Fibroblast of skin of right biceps (primary cell): ENCODE measurements at regions not wholly inside any gene's neighbourhood (a gene's known extent, or its start where the extent isn't known, plus 50 kb on each side); places are given as distances from the start of the nearest gene placed in this dataset.

Experiments
- DNase-seq: peaks from one replicate; pipeline ENCODE4 v3.0.0-alpha.2; 2013

DNA sequence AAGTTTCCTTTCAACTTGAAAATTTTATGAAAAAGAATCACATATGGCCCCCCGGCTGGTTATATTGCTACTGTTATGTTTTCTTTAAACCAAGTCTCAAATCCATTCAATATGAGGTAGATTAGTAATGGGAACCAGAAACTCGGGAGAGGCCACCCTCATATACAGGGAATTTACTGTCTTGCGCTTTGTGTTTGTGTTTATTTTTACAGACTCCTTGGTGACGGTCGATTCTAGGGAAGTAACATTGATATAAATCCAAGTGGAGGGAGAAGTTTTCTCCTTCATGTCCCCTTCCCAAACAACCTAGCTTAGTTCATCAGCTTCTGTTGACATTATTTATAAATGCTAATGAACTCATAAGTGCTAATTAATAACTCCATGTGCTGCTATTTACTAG, 163.5 kb upstream of the LMO4 start:
- no peak for DNase-seq

DNA sequence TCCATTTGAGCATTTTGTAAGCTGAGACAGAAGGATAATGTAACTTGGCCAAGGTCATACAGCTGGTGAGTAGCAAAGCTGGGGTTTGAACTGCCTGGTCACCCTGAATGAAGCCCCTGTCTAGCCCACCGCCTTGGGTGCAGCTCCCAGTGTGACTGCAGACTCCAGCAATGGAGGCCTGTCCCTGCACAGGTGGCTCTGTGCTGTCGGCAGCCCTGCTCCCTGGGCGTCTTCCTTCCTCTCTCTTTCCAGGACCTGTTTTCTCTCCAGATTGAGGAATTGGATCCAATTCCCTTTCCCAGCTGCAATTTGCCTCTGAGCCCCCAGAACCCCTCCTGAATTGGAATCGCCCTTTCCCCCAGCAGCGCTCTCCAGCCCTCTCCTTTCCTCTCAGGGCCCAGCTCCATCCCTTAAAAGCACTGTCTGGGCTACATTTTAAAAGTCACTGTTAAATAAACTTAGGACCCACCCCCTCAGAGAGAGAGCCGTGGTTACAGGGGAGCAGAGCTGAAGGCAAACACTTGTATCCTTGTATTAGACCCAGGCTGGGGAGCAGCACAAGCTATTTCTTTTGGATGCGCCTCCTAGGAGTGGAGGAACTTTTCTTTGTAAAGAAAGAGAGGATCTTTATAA, 161.4 kb upstream of the LMO4 start:
- DNase-seq = no peak

DNA sequence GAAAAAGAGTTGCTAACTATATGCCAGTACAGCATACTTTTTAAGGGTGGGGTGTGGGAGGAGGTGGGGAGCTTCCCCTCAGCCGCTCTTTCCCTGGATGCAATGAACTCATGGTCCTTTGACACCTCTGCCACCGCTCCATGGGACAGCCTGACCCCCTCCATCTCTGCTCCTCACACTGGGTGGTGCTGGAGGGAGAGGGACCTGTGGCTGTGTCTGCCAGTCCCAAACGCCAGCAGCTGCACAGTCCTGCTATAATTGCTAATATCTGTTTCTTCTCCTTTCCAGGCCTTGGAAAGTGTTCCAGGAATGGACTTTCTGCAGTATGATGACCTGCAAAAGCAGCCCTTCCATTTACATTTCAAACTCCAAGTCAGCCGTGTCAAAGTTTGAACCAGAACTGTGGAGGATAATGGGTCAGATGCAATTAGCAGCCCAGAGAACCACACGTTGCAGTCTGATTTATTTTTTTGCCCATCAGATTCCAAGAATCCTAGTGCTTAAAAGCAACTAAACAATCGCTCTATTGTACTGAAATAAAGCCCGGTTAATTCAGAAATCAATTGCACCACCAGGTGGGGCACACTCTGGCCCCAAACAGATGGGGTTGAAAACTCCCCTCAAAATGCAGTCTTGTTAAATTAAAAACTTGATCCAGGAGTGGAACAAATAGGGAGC, 160.7 kb upstream of the LMO4 start:
- DNase-seq = no peak

DNA sequence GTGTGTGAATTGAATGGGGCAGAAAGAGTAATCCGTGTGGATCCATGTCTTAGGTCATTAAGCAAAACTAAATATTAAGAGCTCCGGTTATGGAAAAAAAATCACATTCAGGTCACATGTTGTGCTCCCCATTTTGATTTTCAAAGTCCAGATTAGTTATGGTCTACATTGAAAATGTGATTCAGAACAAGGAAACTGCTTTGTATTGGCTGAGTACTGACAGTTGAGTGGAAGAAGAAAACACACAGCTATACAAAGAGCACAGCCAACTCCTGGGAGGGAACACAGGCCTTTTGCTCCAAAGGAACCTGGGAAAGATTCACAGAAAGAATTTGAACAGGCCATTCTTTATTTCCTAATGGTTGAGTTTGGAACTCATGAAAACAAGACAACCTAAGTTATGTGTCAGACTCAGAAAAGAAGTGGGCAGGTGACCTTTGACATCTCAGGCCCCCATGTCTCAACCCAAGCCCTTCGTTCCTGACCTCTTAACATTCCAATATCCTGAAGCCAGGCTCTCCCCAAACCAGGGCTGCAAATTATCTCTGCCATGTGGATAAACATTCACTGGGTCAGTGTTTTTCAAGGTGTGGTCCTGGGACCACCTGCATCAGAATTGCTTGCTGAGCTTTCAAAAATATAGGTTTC, 159.3 kb upstream of the LMO4 start:
- no peak for DNase-seq

DNA sequence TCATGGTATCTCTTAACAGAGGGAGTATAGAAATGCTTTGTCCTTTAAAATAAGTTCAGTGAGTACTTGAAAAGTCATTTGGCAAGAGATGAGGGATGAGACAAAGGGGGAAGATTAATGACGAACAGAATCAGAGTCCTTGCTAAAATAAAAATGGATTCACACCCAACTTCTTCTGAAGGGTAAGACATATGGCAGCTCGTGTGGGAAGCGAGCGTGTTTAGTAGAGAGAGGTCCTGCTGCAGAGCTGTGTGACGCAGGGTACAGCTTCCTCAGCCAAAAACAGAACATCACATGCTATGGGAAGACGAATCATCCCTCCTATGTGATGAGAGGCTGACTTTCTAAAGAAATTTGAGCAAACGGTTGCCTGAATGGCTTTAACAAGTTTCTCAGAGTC, 158.5 kb upstream of the LMO4 start:
- peak; percentile 62 for DNase-seq

DNA sequence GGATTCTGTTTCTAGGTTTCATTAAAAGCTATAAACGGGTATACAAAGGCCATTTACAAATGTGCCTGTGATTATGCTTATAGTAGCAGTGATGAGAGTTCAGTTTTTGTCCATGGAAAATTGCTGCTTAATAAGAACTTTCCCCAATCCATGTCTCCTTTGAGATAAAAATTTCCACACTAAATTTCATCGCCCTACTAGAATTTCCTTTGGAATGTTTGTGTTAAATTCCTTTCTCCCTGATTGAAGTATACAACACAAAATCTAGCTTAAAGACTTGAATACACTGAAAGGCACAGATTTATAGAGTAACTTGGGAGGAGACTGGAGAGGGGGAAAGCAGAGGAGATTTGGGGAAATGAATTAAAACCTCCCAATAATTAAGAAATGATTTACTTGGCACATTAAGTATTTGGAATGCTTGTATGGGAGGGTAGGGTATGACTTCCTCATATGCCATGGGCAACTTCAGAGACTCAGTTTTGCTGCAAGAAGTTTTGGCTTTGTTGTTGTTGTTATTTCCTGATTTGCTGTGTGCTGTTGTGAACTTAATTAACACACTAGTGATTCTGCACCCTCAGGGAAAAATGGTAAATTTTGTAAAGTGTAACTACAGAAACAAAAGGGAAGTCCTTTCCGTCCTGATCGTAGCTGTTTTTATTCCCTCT, 157.6 kb upstream of the LMO4 start:
- peak; percentile 36 for DNase-seq

DNA sequence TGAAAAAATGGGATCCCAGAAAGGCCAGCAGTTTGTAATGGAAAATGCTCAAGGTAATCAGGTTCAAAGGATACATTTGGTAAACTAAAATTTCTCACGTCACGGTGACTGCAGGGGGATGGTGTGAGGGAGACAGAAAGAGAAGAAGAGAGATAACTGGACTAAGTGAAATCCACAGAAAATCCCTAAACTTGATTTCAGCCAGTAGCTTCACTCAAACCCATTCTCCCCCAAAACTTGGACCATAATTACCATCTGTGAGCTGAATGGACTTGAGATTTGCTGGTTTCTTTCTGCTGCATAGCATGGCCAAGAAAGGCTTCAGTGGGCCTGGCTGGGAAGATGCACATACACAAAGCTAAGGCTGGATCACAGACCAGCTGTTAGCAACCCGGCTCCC, 155.4 kb upstream of the LMO4 start:
- DNase-seq = no peak

DNA sequence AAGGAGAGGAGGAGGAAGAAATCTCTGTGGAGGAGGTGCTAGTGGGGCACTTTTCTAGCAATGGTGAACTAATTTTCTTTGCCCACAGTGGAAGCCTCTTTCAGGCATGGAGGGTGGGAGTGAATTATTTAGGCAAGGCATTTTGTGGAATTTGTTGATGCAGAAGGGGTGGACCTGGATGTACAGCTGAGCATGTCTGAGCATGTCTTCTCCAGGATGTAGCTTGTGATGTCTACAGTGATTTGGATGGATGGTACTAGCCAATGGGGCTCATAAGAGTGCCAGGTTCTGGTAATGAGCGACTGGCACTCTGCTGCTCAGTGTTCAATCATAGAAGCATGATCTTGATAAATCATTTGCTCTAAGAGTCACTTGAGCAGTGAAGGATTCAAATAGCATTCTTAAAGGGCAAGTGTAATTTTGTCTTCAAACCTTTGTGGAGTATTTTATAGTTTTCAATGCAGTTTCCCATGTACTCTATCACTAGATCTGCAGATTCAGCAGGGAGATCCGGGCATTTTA, 153.9 kb upstream of the LMO4 start:
- DNase-seq = no peak

DNA sequence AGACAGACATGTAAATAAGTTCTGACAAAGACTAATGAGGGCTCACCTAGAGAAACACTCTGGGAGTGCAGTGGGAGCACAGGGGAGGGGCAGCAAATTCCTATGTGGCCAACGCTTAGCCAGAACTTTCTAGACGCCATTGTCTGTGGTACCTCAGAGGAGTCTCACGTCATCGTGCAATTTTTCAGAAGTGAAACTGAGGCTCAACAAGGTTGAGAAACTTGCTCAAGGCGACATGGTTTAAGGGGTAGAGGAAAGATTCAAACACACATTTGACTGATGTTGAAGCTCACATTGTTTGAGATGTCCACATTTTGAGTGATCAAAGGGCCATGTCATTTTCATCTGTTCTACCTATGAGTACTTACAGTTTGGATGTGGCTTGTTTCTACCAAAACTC, 152.6 kb upstream of the LMO4 start:
- DNase-seq = no peak

DNA sequence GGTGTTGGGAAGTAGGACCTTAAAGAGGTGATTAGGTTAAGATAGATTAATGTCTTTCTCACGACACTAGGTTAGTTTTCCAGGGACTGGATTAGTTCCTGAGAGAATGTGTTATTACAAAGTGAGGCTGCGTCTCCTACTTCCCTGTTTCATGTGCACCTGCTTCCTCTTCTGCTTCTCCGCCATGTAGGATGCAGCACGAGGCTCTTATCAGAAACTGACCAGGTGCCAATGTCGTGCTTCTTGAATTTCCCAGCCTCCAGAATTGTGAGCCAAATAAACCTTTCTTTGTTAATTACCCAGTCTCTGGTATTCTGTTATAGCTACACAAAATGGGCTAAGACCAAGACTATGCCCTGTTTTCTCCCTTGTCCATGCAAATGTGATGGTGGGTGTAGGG, 152.2 kb upstream of the LMO4 start:
- DNase-seq = no peak

DNA sequence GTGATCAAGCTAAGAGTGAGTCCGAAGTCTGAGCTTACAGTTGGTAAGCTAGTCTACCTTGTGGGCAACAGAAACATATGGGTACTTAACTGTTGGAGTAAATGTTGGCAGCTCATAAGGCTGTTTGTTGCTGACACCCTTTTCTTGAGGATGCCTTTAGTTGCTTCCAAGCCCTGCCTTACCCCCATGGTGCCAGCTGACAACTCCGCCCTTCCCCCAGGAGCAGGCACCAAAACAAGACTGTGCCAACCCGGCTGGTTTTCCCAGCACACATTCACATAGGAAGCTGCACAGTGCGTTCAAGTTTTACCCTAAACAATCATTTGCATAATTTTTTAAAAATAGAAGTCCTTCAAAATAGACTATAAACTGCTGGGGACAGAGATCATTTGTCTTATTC, 150.2 kb upstream of the LMO4 start:
- no peak for DNase-seq

DNA sequence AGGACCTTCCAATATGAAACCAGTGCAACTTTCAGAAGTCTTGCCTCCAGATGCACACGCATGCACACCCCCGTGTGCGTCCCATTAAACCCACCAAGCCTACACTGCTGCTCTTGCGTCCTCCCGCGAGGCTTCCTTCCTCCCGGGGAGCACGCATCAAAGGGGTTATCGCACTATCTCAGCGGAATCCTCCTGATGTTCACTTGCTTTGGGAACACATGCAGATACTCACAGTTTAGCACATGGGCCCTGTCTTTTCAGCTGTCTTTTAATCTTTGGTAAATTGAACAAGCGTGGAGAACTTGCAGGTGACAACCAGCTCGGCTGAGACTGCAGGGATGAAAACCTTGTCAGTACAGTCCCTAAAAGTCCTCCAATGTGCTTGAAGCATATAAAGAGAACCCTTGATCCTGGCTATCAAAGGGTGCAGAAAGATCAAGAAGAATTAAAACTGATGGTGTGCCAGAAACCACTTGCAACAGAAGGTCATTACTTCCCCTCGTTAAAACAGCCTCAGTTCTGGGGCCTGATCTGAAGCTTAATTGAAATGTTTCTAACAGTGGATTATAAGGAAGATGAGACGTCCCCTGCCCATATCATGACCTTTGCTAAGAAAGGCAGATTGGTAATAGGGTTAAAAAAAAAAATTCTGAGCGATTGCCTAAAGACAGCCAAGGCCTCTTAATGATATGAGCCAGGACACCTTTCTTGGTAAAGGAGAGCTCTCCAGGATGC, 149.4 kb upstream of the LMO4 start:
- DNase-seq = no peak

DNA sequence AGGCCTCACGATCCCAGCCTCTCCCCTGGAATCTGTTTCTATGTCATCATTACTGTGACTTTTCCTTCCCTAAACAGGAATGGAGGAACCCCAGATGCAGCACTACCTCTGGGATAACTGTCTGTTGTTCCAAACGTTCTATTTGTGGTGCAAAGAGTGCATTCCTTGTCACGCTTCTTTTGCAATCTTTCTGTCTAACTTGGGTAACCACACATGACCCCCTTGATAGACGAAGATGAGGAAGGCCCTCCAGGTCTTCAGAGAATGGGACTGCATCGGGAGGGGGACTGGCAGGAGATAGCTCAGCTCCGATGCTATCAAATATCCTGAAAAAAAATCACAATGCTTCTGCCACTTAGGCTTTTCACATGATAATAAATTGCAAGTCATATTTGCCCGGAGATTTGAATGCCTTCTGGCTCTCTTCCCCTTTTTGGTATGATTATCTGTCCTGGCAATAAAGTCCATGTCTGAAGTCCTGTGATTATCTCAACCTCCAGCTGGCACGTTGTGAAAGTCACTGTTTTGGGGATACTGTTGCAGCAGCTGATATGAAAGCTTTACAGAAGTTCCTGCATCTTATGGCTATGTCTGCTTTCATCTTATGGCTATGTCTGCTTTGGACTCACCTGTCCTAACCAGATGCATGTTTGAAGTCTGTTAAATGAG, 148.7 kb upstream of the LMO4 start:
- DNase-seq = no peak

DNA sequence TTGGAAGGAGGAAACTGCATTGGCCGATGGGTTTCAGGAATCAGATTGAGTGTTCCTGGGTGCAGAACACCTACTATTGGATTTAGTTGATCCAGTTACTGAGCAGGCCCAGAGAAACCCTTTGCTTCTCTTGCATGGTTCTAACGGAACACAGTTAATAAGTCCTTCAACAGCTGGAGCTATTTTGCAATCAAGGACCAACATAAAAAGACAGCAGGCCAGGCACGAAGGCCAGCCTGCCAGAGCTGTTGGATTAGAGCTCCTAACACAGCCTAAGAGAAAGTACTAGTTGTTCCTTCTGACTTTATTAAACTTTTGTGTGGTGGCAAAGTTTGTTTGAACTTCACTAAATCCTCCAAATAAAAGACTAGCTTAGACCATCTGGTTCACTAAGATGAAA, 148.0 kb upstream of the LMO4 start:
- no peak for DNase-seq

DNA sequence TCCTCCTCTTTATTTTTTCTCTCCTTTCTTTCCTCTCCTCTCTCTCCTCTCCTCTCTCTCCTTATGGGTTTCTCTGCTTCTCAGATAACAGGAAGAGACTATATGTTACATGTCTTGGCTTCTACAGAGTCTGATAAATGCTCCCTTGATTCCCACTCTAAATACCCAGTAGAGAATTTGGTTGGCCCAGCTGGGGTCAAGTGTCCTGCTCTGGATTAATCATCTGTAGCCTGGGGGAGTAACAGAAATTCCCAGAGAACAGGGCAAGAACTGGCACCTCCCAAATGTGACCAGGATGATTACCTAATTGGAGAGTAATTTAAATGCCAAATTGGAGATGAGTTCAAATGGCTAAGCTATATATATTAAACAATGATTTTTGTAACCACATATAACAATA, 146.1 kb upstream of the LMO4 start:
- no peak for DNase-seq

DNA sequence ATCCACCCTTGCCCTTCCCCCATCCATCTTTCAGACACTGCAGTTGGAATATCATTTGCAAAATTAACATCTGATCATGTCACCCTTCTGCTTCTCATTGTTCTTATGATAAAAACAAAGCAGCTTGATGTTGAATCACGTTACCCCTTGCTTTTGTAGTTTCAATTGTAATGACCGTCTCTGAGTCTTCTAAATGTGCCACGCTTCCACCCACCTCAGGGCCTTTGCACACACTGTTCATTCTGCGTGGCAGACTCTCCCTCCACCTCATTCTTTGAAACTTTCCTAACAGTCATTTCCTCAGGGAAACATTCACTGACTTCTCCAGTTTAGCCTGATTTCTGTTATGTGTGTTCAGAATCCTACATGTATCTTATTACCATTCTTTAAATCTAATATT, 143.6 kb upstream of the LMO4 start:
- DNase-seq = no peak

DNA sequence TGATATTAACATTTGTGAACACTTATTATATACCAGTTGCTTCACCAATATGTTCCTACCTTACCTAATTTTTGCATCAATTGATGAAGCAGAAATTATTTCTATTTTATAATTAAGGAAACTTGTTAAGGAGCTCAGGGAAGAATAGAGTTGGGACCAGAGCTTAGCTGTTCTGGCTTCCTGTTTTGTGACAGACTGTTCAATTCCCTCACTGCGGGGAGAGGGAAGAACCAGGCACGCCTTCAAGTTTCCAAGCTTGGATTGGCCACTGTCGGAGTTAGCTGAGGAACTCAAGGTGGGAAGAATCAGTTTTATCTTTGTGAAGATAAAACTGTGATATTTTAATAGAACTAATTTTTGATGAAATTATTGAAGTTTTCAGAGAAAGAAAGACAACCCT, 142.3 kb upstream of the LMO4 start:
- no peak for DNase-seq

DNA sequence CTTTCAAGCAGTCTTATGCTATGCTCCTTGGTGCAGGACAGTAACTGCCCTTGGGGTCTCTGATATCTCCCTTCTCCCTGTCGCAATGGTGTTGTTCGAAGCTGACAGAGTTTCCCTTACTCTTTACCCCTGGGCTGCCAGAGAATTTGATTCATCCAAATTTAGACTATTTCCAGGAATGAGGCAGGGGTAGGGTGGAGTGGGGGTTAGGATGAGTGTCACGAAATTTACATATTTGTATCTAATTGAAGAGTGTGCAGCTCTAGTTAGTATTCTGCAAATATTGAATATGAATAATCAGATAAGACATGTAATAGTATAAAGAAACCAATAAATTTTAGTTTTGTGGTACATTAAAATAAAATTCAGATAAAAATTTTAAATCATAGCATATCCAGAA, 140.0 kb upstream of the LMO4 start:
- DNase-seq = no peak

DNA sequence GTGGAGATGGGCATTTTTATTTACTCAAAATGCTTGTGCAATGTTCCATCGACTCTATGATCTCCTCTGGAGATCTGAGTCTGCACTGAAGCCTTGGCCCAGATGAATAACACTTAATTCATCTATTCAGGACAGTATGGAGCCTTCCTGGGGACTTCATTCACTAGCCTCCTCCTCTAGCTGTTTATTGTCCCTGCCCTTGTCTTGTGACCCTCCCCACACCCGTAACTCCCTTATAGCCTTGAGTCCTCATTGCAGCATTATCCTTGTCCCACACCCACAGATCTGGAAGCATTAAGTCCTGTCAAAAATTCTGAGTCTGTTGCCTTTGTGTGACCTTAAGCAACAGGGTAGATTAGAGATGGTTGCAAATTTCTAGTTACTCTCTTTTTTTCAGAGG, 138.3 kb upstream of the LMO4 start:
- no peak for DNase-seq

DNA sequence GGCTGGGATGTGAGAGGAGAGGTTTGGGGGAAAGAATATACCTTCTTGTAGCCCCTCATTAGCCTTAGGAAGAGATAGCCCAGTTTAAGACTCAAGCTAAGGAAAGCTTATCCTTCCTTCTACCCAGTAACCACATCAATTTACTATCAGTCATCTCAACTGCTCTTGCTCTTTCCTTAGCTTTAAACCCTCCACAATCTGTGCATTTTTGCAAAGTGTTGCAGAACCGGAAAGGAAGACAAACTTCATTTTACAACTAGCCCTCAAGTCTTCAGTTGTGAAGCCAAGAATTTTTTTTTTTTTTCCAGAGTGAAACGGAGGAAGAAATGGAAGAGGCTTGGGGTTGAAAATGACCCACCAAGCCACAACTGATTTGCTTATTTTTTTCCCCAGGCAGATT, 137.0 kb upstream of the LMO4 start:
- no peak for DNase-seq

DNA sequence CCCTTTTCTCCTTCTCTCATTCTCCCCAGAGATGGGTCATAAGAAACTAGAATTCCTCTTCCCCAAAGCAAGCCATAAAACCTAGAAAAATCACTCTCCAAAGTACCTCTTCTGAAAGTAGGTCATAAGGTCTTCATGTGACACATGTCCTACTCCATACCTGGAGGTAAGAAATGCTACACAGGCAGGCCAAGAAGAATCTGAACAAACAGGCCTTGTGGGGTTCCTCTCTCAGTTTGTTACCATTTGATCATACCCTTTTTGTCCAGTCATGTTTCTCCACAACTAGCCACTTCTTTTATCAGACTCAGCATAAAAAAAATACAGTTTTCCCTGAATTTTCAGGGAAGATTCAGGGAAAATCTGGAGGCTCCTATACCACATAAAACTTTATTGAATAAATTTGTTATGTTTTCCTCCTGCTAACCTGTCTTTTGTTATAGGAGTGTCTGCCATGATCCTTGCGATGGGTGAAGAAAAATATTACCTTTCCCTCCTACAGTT, 134.4 kb upstream of the LMO4 start:
- DNase-seq = no peak

DNA sequence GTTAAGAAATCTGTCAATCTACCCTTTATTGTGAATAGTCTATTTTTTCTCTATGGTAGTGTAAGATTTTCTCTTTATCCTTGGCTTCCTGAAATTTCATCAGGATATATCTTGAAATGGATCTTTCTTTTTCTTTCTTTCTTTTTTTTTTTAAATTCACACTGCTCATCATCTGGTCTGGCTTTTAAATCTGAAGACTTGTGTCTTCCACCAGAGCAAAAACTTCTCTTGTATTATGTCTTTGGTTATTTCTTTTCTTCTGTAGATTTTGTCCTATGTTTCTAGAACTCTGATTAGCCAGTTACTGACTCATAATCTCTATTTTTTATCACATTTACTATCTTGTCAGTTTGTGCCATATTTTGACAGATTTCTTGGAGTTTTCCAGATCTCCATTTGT, 133.8 kb upstream of the LMO4 start:
- no peak for DNase-seq
